Neural cell (in vitro differentiated cells): ENCODE measurements at regions not wholly inside any gene's neighbourhood (a gene's known extent, or its start where the extent isn't known, plus 50 kb on each side); places are given as distances from the start of the nearest gene placed in this dataset.

Experiments
- H2AFZ ChIP-seq: fragments of 200-600, 300-800 bp; sonication (generic), shearing (Covaris generic); 2 replicates; pipeline ENCODE4 v1.6.0; 2014; ENCODE audit warnings: low read depth, mild to moderate bottlenecking, antibody characterized with exemption, low read length, moderate library complexity
- H3F3A ChIP-seq: fragments of 200-600 bp; shearing (Covaris generic); 2 replicates; pipeline ENCODE4 v1.6.1; 2016; ENCODE audit warnings: mild to moderate bottlenecking, moderate library complexity, mixed read lengths, antibody characterized with exemption, low read length; ENCODE audit not compliant: insufficient read depth, poor library complexity, severe bottlenecking
- H3K27ac ChIP-seq: fragments of 200-600, 300-800 bp; sonication (generic), shearing (Covaris generic); 2 replicates; pipeline ENCODE4 v1.5.1; 2014; ENCODE audit warnings: mild to moderate bottlenecking, low read length, moderate library complexity
- H3K27me3 ChIP-seq: fragments of 300-800, 200-600 bp; sonication (generic), shearing (Covaris generic); 2 replicates; pipeline ENCODE4 v1.6.0; 2014; ENCODE audit warnings: mild to moderate bottlenecking, low read depth, low read length, moderate library complexity; ENCODE audit not compliant: insufficient read depth
- H3K36me3 ChIP-seq: fragments of 300-800, 200-600 bp; sonication (generic), shearing (Covaris generic); 2 replicates; pipeline ENCODE4 v1.5.1; 2014; ENCODE audit warnings: mild to moderate bottlenecking, antibody characterized with exemption, low read length, moderate library complexity; ENCODE audit not compliant: insufficient read depth
- H3K4me2 ChIP-seq: fragments of 300-800, 200-600 bp; sonication (generic), shearing (Covaris generic); 2 replicates; pipeline ENCODE4 v1.6.0; 2014; ENCODE audit warnings: mild to moderate bottlenecking, low read length
- H3K4me3 ChIP-seq: fragments of 300-800, 200-600 bp; sonication (generic), shearing (Covaris generic); 2 replicates; pipeline ENCODE4 v1.5.1; 2014; ENCODE audit warnings: mild to moderate bottlenecking, low read length, moderate library complexity
- H3K79me2 ChIP-seq: fragments of 200-600 bp; shearing (Covaris generic); replicated peaks from 2 replicates; pipeline ENCODE4 v1.6.0; 2014; ENCODE audit warnings: mild to moderate bottlenecking, low read length, moderate library complexity; ENCODE audit not compliant: insufficient read depth
- H3K9ac ChIP-seq: fragments of 300-800, 200-600 bp; sonication (generic), shearing (Covaris generic); 2 replicates; pipeline ENCODE4 v1.6.1; 2016; ENCODE audit warnings: mild to moderate bottlenecking, low read length, mixed read lengths
- H3K9me2 ChIP-seq: fragments of 200-600 bp; shearing (Covaris generic); 2 replicates; pipeline ENCODE4 v1.6.1; 2016; ENCODE audit warnings: mild to moderate bottlenecking, low read length, mixed read lengths; ENCODE audit not compliant: insufficient read depth
- H3K9me3 ChIP-seq: fragments of 200-600, 300-800 bp; sonication (generic), shearing (Covaris generic); 2 replicates; pipeline ENCODE4 v1.6.1; 2016; ENCODE audit warnings: mild to moderate bottlenecking, mixed run types, low read length, moderate library complexity, mixed read lengths
- H4K20me1 ChIP-seq: fragments of 200-600 bp; shearing (Covaris generic); 2 replicates; pipeline ENCODE4 v1.6.1; 2016; ENCODE audit warnings: mild to moderate bottlenecking, mixed run types; ENCODE audit not compliant: insufficient read depth
- CTCF ChIP-seq: fragments of 450-650 bp; IDR thresholded peaks from 2 replicates; pipeline ENCODE4 v1.5.1; 2014; ENCODE audit warnings: antibody characterized with exemption, mild to moderate bottlenecking, moderate library complexity; ENCODE audit not compliant: poor library complexity, severe bottlenecking
- EP300 ChIP-seq: fragments of 450-650 bp; conservative IDR thresholded peaks from 2 replicates; pipeline ENCODE4 v1.6.1; 2014; ENCODE audit warnings: antibody characterized with exemption, mild to moderate bottlenecking, moderate library complexity; ENCODE audit not compliant: poor library complexity, severe bottlenecking
- EZH2 ChIP-seq: fragments of 200-600, 300-800 bp; shearing (Covaris generic), sonication (generic); IDR thresholded peaks from 2 replicates; pipeline ENCODE4 v1.6.1; 2014; ENCODE audit warnings: antibody characterized with exemption, low read length, borderline replicate concordance, mild to moderate bottlenecking; ENCODE audit not compliant: insufficient read depth, poor library complexity, severe bottlenecking
- MXI1 ChIP-seq: fragments of 450-650 bp; conservative IDR thresholded peaks from 2 replicates; pipeline ENCODE4 v1.6.1; 2014; ENCODE audit warnings: antibody characterized with exemption, mild to moderate bottlenecking; ENCODE audit not compliant: poor library complexity, severe bottlenecking
- POLR2AphosphoS5 ChIP-seq: IDR thresholded peaks from 2 replicates; pipeline ENCODE4 v1.6.1; 2012
- RAD21 ChIP-seq: fragments of 450-650 bp; conservative IDR thresholded peaks from 2 replicates; pipeline ENCODE4 v1.6.1; 2014; ENCODE audit warnings: antibody characterized with exemption, mild to moderate bottlenecking, moderate library complexity
- REST ChIP-seq: IDR thresholded peaks from 2 replicates; pipeline ENCODE4 v1.6.1; 2012; ENCODE audit warnings: borderline replicate concordance
- SMC3 ChIP-seq: fragments of 450-650 bp; conservative IDR thresholded peaks from 2 replicates; pipeline ENCODE4 v1.6.1; 2014; ENCODE audit warnings: antibody characterized with exemption, mild to moderate bottlenecking, moderate library complexity; ENCODE audit not compliant: poor library complexity
- TAF1 ChIP-seq: IDR thresholded peaks from 2 replicates; pipeline ENCODE4 v1.6.1; 2012; ENCODE audit warnings: low read depth

GRCh38 chr3:11089931-11090330 lies 64.4 kb upstream of the HRH1 start:
- no peaks in the 10 kb centered on the region for H3K79me2 ChIP-seq
- no peaks in the 10 kb centered on the region for H3K27me3 ChIP-seq
- H3K9me2 ChIP-seq = no peaks in the 10 kb centered on the region
- H3K36me3 ChIP-seq = no peaks in the 10 kb centered on the region
- no peak for TF ChIP-seq CTCF
- no peak for TF ChIP-seq REST
- TF ChIP-seq POLR2AphosphoS5 = no peak
- TF ChIP-seq SMC3 = no peak
- no peak for TF ChIP-seq EZH2
- no peak for TF ChIP-seq MXI1
- TF ChIP-seq RAD21 = no peak
- no peak for TF ChIP-seq TAF1
- TF ChIP-seq EP300 = no peak
- no peak overlapping the region for H2AFZ ChIP-seq
- no peaks in the 10 kb centered on the region for H3F3A ChIP-seq
- H3K9ac ChIP-seq = no peak overlapping the region
- H3K27ac ChIP-seq = no peak overlapping the region
- H4K20me1 ChIP-seq = no peaks in the 10 kb centered on the region
- no peaks in the 10 kb centered on the region for H3K9me3 ChIP-seq
- H3K4me3 ChIP-seq = no peak overlapping the region
- no peak overlapping the region for H3K4me2 ChIP-seq

- Histone ChIP-seq H3K9ac (no peak overlapping the region), H3K27ac (no peak overlapping the region), H4K20me1 (no peaks in the 10 kb centered on the region), H3K79me2 (no peaks in the 10 kb centered on the region), H3F3A (no peaks in the 10 kb centered on the region), H3K4me3 (no peak overlapping the region), H3K4me2 (no peak overlapping the region), H2AFZ (no peak overlapping the region), H3K27me3 (no peaks in the 10 kb centered on the region), H3K9me2 (no peaks in the 10 kb centered on the region), H3K36me3 (no peaks in the 10 kb centered on the region), H3K9me3 (no peaks in the 10 kb centered on the region)
- no peak for TF ChIP-seq REST
- TF ChIP-seq POLR2AphosphoS5 = no peak
- no peak for TF ChIP-seq SMC3
- TF ChIP-seq CTCF = no peak
- TF ChIP-seq RAD21 = no peak
- no peak for TF ChIP-seq EZH2
- no peak for TF ChIP-seq TAF1
- no peak for TF ChIP-seq MXI1
- TF ChIP-seq EP300 = no peak
Measured at GRCh38 chr3:11090551-11090950, 63.7 kb upstream of the HRH1 start.
